Body of pancreas (tissue), 4 donors: ENCODE measurements at regions not wholly inside any gene's neighbourhood (a gene's known extent, or its start where the extent isn't known, plus 50 kb on each side); places are given as distances from the start of the nearest gene placed in this dataset.
A peak's percentile ranks its signal among the peaks of the same experiment; 100 is the strongest.

Experiments
- ATAC-seq: fragments of 150-250 bp; one replicate; pipeline ENCODE4 v1.9.1; 2016
- DNase-seq, 4 donors: peaks; one replicate each; pipeline ENCODE4 v3.0.0-alpha.2; 2019
- H3K27ac ChIP-seq, 4 donors: fragments of 200-600 bp; sonication (generic); 1 replicate in 3 of 4; 2 replicates in 1 of 4; pipeline versions ENCODE4 v1.5.1 to v1.6.1; 2016 to 2019; ENCODE audit warnings: mild to moderate bottlenecking in 1 of 4, mixed read lengths in 1 of 4, moderate library complexity in 1 of 4
- H3K27me3 ChIP-seq, 2 donors: fragments of 200-600 bp; sonication (generic); one replicate each; pipeline ENCODE4 v1.6.0; 2016; ENCODE audit warnings: mild to moderate bottlenecking in 1 of 2
- H3K36me3 ChIP-seq, 2 donors: fragments of 200-600 bp; sonication (generic); replicated peaks in 1 of 2; 2 replicates each; pipeline ENCODE4 v1.5.1; 2016; ENCODE audit warnings: low read depth in 2 of 2; ENCODE audit not compliant: insufficient read depth in 1 of 2
- H3K4me1 ChIP-seq: fragments of 200-600 bp; sonication (generic); one replicate; pipeline ENCODE4 v1.6.0; 2016
- H3K4me3 ChIP-seq, 2 donors: fragments of 200-600 bp; sonication (generic); 1 replicate in 1 of 2; 2 replicates in 1 of 2; pipeline ENCODE4 v1.5.1; 2016 to 2019
- H3K9me3 ChIP-seq, 3 donors: fragments of 200-600 bp; sonication (generic); 1 replicate in 2 of 3; 2 replicates in 1 of 3; pipeline ENCODE4 v1.5.1; 2016
- CTCF ChIP-seq, 7 experiments: fragments of 450-650 bp in 4 of 7; fragments of 200-600 bp in 3 of 7; sonication (generic) in 3 of 7; IDR thresholded peaks; one replicate each; pipeline ENCODE4 v1.5.1; 2016 to 2019; ENCODE audit warnings: antibody characterized with exemption in 7 of 7
- POLR2A ChIP-seq, 3 donors: fragments of 450-650 bp; IDR thresholded peaks; one replicate each; pipeline ENCODE4 v1.6.1; 2016; ENCODE audit warnings: antibody characterized with exemption in 3 of 3, mild to moderate bottlenecking in 2 of 3
- WGBS, 2 donors: methylation state at CpG; one replicate each; pipeline ENCODE4 v1.1.5; 2017; 5-methylcytosine and 5-hydroxymethylcytosine counted together
- intact Hi-C: fragments of 100-400 bp; cut with DNase I; formaldehyde crosslinking; loops from one replicate; pipeline ENCODE4 v1.15.1; 2023

DNA sequence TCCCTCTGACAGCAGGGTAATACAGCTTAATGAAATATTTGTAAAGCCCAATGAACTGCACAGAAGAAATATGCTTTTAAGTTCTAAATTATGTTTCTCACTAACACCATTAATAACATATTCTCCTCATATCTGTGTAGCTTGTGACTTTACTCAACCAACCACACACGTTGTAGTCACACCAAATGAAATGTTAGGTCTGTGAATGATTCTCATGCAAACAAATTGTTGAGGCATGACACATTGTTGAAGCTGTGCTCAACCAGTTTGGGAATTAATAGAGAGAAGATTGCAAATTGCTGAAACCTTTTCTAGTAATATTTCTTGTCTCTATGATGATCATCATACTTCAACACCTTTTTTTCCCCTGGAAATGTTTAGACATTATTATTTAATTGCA, 645.9 kb downstream of the PCDH7 start:
- H3K9me3 ChIP-seq, result no peaks in the 10 kb centered on the region
- intact Hi-C loops, result no loop called here
- H3K27ac ChIP-seq, result no peak overlapping the region
- WGBS, 2 donors, result 10 to 22% methylated on average over 1 of the region's 1 CpG
- DNase-seq, result no peak
- no peaks in the 10 kb centered on the region for H3K36me3 ChIP-seq
- ATAC-seq, result no peak
- H3K4me1 ChIP-seq, result no peaks in the 10 kb centered on the region
- H3K4me3 ChIP-seq, result no peak overlapping the region
- no peak for TF ChIP-seq POLR2A (IDR thresholded peaks at IDR 0.05)
- no peaks in the 10 kb centered on the region for H3K27me3 ChIP-seq

- H3K4me1 ChIP-seq, result no peaks in the 10 kb centered on the region
- H3K36me3 ChIP-seq, result no peaks in the 10 kb centered on the region
- ATAC-seq (peak; percentile 62), DNase-seq (no peak)
- no peaks in the 10 kb centered on the region for H3K27me3 ChIP-seq
- H3K4me3 ChIP-seq, result no peak overlapping the region
- H3K27ac ChIP-seq, result no peak overlapping the region
- WGBS, 2 donors, result 53 to 60% methylated on average over 3 of the region's 3 CpGs
- intact Hi-C loops, result no loop called here
- TF ChIP-seq CTCF (IDR thresholded peaks at IDR 0.05) (peak; percentile 20 to 67 (median 59)), POLR2A (IDR thresholded peaks at IDR 0.05) (no peak)
- no peaks in the 10 kb centered on the region for H3K9me3 ChIP-seq
These were observed 650.8 kb downstream of the PCDH7 start for GRCh38 chr4:31370866-31371465.

- H3K27me3 ChIP-seq, result no peaks in the 10 kb centered on the region
- intact Hi-C loops, result no loop called here
- 75 to 78% methylated on average over 3 of the region's 3 CpGs for WGBS, 2 donors
These were observed 654.2 kb downstream of the PCDH7 start for GRCh38 chr4:31374256-31374960.

GRCh38 chr4:31375936-31376335, 655.8 kb downstream of the PCDH7 start:
- no peak for ATAC-seq
- H3K27me3 ChIP-seq, result no peaks in the 10 kb centered on the region
- H3K36me3 ChIP-seq, result no peaks in the 10 kb centered on the region
- intact Hi-C loops, result no loop called here
- no peak overlapping the region for H3K27ac ChIP-seq
- WGBS, 2 donors, result 55 to 60% methylated on average over 5 of the region's 5 CpGs
- no peak overlapping the region for H3K4me3 ChIP-seq
- no peaks in the 10 kb centered on the region for H3K9me3 ChIP-seq
- DNase-seq, result no peak
- TF ChIP-seq CTCF (IDR thresholded peaks at IDR 0.05) (no peak), POLR2A (IDR thresholded peaks at IDR 0.05) (no peak)
- no peaks in the 10 kb centered on the region for H3K4me1 ChIP-seq

More at GRCh38 chr4:31374256-31374960, 654.2 kb downstream of the PCDH7 start:
- Histone ChIP-seq H3K36me3 (no peaks in the 10 kb centered on the region), H3K9me3 (no peaks in the 10 kb centered on the region), H3K27ac (no peak overlapping the region), H3K4me3 (no peak overlapping the region), H3K4me1 (no peaks in the 10 kb centered on the region)
- DNase-seq (no peak), ATAC-seq (no peak)
- TF ChIP-seq CTCF (IDR thresholded peaks at IDR 0.05), result no peak
- TF ChIP-seq POLR2A (IDR thresholded peaks at IDR 0.05), result no peak

GRCh38 chr4:31379364-31379763, 659.2 kb downstream of the PCDH7 start:
- no peak overlapping the region for H3K4me3 ChIP-seq
- 57 to 73% methylated on average over 2 of the region's 2 CpGs for WGBS, 2 donors
- DNase-seq (no peak), ATAC-seq (no peak)
- intact Hi-C loops, result no loop called here
- H3K27me3 ChIP-seq, result no peaks in the 10 kb centered on the region
- H3K36me3 ChIP-seq, result no peaks in the 10 kb centered on the region
- no peaks in the 10 kb centered on the region for H3K9me3 ChIP-seq
- H3K27ac ChIP-seq, result no peak overlapping the region
- TF ChIP-seq CTCF (IDR thresholded peaks at IDR 0.05), result no peak
- H3K4me1 ChIP-seq, result no peaks in the 10 kb centered on the region
